Stimulated activated CD8-positive, alpha-beta memory T cell treated with anti-CD3 and anti-CD28 coated beads, Interleukin-7, amount 100 ng/mL, for 4 hours (primary cell): ENCODE measurements at regions not wholly inside any gene's neighbourhood (a gene's known extent, or its start where the extent isn't known, plus 50 kb on each side); places are given as distances from the start of the nearest gene placed in this dataset.
"Not testable (repeated sequence)": the region's sequence is repeated elsewhere in the genome, so short reads cannot be mapped to it uniquely, and the experiment has no call there.

ENCODE experiments used
- DNase-seq, 2 donors: peaks; one replicate each; pipeline ENCODE4 v3.0.0-alpha.2; 2020; ENCODE audit warnings: low read depth in 2 of 2

- no peak for DNase-seq
Observed at GRCh38 chr1:117707371-117707770, 101.5 kb downstream of the TENT5C start.

GRCh38 chr1:117708323-117709248 is 102.7 kb downstream of the TENT5C start:
- no peak for DNase-seq

GRCh38 chr1:117709249-117709691 is 103.4 kb downstream of the TENT5C start:
- DNase-seq: no peak

GRCh38 chr1:117710710-117711109 is 104.9 kb downstream of the TENT5C start:
- DNase-seq: no peak

GRCh38 chr1:117712621-117713020 is 106.8 kb downstream of the TENT5C start:
- DNase-seq: no peak

- DNase-seq: no peak
Observed at GRCh38 chr1:117714546-117714945, 108.7 kb downstream of the TENT5C start.

GRCh38 chr1:117716030-117716429 is 110.2 kb downstream of the TENT5C start:
- DNase-seq: not testable (repeated sequence)

- DNase-seq: not testable (repeated sequence)
Observed at GRCh38 chr1:117717980-117718379, 112.1 kb downstream of the TENT5C start.

- not testable (repeated sequence) for DNase-seq
Observed at GRCh38 chr1:117718596-117718995, 112.7 kb downstream of the TENT5C start.

GRCh38 chr1:117719004-117719403 is 113.2 kb downstream of the TENT5C start:
- DNase-seq: no peak

GRCh38 chr1:117732065-117732797 is 126.4 kb downstream of the TENT5C start:
- no peak for DNase-seq

GRCh38 chr1:117732956-117733355 is 127.1 kb downstream of the TENT5C start:
- no peak for DNase-seq

GRCh38 chr1:117734403-117734802 is 128.6 kb downstream of the TENT5C start:
- DNase-seq: no peak

- DNase-seq: peak in 1 of 2 donors; percentile 31
Observed at GRCh38 chr1:117735045-117735992, 129.5 kb downstream of the TENT5C start.

GRCh38 chr1:117739504-117739903 is 133.7 kb downstream of the TENT5C start:
- DNase-seq: no peak

- DNase-seq: no peak
Observed at GRCh38 chr1:117740496-117740895, 134.6 kb downstream of the TENT5C start.

GRCh38 chr1:117746565-117746964 is 140.7 kb downstream of the TENT5C start:
- not testable (repeated sequence) for DNase-seq

GRCh38 chr1:117747605-117748004 is 141.8 kb downstream of the TENT5C start:
- no peak for DNase-seq

- DNase-seq: no peak
Observed at GRCh38 chr1:117751321-117751720, 145.5 kb downstream of the TENT5C start.

- no peak for DNase-seq
Observed at GRCh38 chr1:117752661-117753060, 146.8 kb downstream of the TENT5C start.

GRCh38 chr1:117753232-117753631 is 147.4 kb downstream of the TENT5C start:
- no peak for DNase-seq

- DNase-seq: no peak
Observed at GRCh38 chr1:117753652-117754051, 147.8 kb downstream of the TENT5C start.
